ENCODE measurements at regions not wholly inside any gene's neighbourhood (a gene's known extent, or its start where the extent isn't known, plus 50 kb on each side); places are given as distances from the start of the nearest gene placed in this dataset.

DNA sequence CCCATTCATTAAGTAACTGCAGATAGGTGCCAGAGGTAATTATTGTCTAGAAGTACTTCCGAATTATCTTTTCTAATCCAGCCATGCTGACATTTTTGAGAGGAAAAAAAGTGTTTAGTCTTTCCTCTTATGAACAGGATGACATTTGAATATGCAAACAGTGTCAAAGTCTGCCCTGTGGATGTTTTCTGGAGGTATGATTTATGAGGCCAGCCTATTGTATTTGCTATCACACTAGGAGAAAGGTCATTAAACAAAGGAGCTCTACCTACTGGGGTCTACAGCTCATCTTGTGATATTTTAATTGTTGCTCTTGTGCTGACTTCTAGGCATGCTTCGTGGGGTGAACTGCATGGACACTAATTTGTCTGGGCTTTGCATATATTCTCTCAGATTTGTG, 559.7 kb upstream of the CAMK1G start:
- peaks cover 4% of the 10 kb centered on the region for H3K9me3 ChIP-seq (ENCODE audit: insufficient read depth, low read depth, low read length)
- FAIRE-seq (no peak), DNase-seq (ENCODE audit: low read depth) (no peak)
- H3K27ac Mint-ChIP-seq (ENCODE audit: unreplicated experiment) = no peak overlapping the region
- no peaks in the 10 kb centered on the region for H3K27me3 ChIP-seq (ENCODE audit: insufficient read depth, low read length)
- no peak overlapping the region for H3K4me2 ChIP-seq (ENCODE audit: low read length)
- TF ChIP-seq EZH2 (IDR thresholded peaks at IDR 0.05; ENCODE audit: insufficient read depth, low read length) = no peak
- TF ChIP-seq, protein P1, sequence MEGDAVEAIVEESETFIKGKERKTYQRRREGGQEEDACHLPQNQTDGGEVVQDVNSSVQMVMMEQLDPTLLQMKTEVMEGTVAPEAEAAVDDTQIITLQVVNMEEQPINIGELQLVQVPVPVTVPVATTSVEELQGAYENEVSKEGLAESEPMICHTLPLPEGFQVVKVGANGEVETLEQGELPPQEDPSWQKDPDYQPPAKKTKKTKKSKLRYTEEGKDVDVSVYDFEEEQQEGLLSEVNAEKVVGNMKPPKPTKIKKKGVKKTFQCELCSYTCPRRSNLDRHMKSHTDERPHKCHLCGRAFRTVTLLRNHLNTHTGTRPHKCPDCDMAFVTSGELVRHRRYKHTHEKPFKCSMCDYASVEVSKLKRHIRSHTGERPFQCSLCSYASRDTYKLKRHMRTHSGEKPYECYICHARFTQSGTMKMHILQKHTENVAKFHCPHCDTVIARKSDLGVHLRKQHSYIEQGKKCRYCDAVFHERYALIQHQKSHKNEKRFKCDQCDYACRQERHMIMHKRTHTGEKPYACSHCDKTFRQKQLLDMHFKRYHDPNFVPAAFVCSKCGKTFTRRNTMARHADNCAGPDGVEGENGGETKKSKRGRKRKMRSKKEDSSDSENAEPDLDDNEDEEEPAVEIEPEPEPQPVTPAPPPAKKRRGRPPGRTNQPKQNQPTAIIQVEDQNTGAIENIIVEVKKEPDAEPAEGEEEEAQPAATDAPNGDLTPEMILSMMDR (IDR thresholded peaks at IDR 0.05; ENCODE audit: insufficient read depth, low read depth, low read length) = no peak
- H3K36me3 Mint-ChIP-seq (ENCODE audit: low read depth, unreplicated experiment) = no peaks in the 10 kb centered on the region
- no peaks in the 10 kb centered on the region for H3K27me3 Mint-ChIP-seq (ENCODE audit: low read depth, unreplicated experiment)
- no peak overlapping the region for H2AFZ ChIP-seq (ENCODE audit: low read depth, low read length)
- no peaks in the 10 kb centered on the region for H3K4me1 Mint-ChIP-seq (ENCODE audit: low read depth, unreplicated experiment)
- no peaks in the 10 kb centered on the region for H3K36me3 ChIP-seq (ENCODE audit: insufficient read depth, low read length)
- H4K20me1 ChIP-seq (ENCODE audit: insufficient read depth, low read length) = no peaks in the 10 kb centered on the region
- H3K27ac ChIP-seq (ENCODE audit: low read depth, low read length) = no peak overlapping the region
- H3K4me3 ChIP-seq (ENCODE audit: insufficient read depth, low read depth, low read length) = no peak overlapping the region
- no peaks in the 10 kb centered on the region for H3K4me1 ChIP-seq (ENCODE audit: insufficient read depth, low read length)
- no peak overlapping the region for H3K9ac ChIP-seq (ENCODE audit: low read length)
- no peaks in the 10 kb centered on the region for H3K79me2 ChIP-seq (ENCODE audit: insufficient read depth, low read length)
- H3K4me3 Mint-ChIP-seq (ENCODE audit: unreplicated experiment) = no peak overlapping the region
- H3K9me3 Mint-ChIP-seq (ENCODE audit: unreplicated experiment) = peaks cover 13% of the 10 kb centered on the region

DNA sequence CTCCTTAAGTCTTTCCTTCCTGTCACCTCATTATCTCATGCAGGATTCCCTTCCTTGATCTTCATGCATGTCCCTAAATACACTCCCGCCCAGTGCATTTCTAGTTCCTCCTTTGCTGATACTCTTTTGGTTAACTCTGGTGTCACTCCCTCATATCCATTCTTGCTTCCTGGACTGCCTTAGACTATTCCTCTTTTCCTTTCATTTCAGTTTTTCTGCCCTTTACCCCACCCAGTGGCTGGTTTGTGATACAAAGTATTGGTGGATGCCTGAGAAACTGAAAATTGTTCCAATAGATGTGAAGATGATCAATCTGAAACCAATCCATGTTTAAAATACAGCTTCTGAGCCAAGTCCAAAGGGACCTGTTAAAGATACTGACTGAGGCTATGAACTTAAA, 553.8 kb upstream of the CAMK1G start:
- Histone ChIP-seq H3K27ac (ENCODE audit: low read depth, low read length) (no peak overlapping the region), H3K36me3 (ENCODE audit: insufficient read depth, low read length) (no peaks in the 10 kb centered on the region), H3K4me1 (ENCODE audit: insufficient read depth, low read length) (no peaks in the 10 kb centered on the region), H3K4me2 (ENCODE audit: low read length) (no peak overlapping the region), H3K9ac (ENCODE audit: low read length) (no peak overlapping the region), H3K79me2 (ENCODE audit: insufficient read depth, low read length) (no peaks in the 10 kb centered on the region), H3K27me3 (ENCODE audit: insufficient read depth, low read length) (no peaks in the 10 kb centered on the region), H2AFZ (ENCODE audit: low read depth, low read length) (no peak overlapping the region), H3K9me3 (ENCODE audit: insufficient read depth, low read depth, low read length) (no peaks in the 10 kb centered on the region), H4K20me1 (ENCODE audit: insufficient read depth, low read length) (no peaks in the 10 kb centered on the region), H3K4me3 (ENCODE audit: insufficient read depth, low read depth, low read length) (no peak overlapping the region)
- no peak for FAIRE-seq
- no peak for TF ChIP-seq EZH2 (IDR thresholded peaks at IDR 0.05; ENCODE audit: insufficient read depth, low read length)
- TF ChIP-seq, protein P1 (IDR thresholded peaks at IDR 0.05; ENCODE audit: insufficient read depth, low read depth, low read length) = no peak
- DNase-seq (ENCODE audit: low read depth) = no peak
- no peak overlapping the region for H3K4me3 Mint-ChIP-seq (ENCODE audit: unreplicated experiment)
- H3K4me1 Mint-ChIP-seq (ENCODE audit: low read depth, unreplicated experiment) = no peaks in the 10 kb centered on the region
- no peaks in the 10 kb centered on the region for H3K36me3 Mint-ChIP-seq (ENCODE audit: low read depth, unreplicated experiment)
- peaks cover 3% of the 10 kb centered on the region for H3K9me3 Mint-ChIP-seq (ENCODE audit: unreplicated experiment)
- H3K27me3 Mint-ChIP-seq (ENCODE audit: low read depth, unreplicated experiment) = peaks cover 2% of the 10 kb centered on the region
- no peak overlapping the region for H3K27ac Mint-ChIP-seq (ENCODE audit: unreplicated experiment)

DNA sequence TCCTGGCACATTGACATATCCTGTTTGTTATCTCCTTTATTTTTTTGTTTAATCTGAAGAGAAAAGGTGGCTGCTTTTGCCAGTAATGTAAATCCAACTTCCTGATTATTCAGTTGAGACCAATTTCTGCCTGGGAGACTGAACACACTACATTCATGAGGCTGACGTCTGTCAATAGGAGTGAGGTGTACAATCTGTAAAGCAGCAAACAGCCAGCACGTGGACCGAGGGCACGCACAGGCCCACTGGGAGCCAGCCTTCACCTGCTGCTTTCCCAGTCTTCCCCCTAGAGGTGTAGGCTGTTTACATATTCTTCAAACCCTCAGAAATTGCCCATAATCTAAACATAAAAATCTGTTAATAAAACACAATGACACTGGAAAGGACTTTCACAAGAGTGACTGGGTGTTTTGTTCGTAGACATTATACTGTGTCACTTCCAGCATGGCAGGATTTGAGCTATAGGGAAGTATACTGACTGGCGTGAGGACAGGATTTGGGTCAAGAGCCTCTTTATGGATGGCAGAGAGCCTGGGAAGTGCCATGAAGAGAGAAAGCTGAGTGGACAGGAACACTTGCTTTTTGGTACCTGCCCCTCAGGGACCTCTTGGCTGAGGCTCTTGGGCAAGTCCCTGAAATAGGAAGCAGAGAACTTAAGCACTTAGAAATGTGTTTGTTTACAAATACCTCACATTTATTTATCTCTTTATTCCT, 552.9 kb upstream of the CAMK1G start:
- H4K20me1 ChIP-seq (ENCODE audit: insufficient read depth, low read length) = no peaks in the 10 kb centered on the region
- H3K36me3 Mint-ChIP-seq (ENCODE audit: low read depth, unreplicated experiment) = no peaks in the 10 kb centered on the region
- H3K27me3 ChIP-seq (ENCODE audit: insufficient read depth, low read length) = no peaks in the 10 kb centered on the region
- no peaks in the 10 kb centered on the region for H3K79me2 ChIP-seq (ENCODE audit: insufficient read depth, low read length)
- H3K36me3 ChIP-seq (ENCODE audit: insufficient read depth, low read length) = no peaks in the 10 kb centered on the region
- H3K4me3 Mint-ChIP-seq (ENCODE audit: unreplicated experiment) = no peak overlapping the region
- peaks cover 2% of the 10 kb centered on the region for H3K27me3 Mint-ChIP-seq (ENCODE audit: low read depth, unreplicated experiment)
- no peak overlapping the region for H3K4me2 ChIP-seq (ENCODE audit: low read length)
- H3K4me3 ChIP-seq (ENCODE audit: insufficient read depth, low read depth, low read length) = no peak overlapping the region
- H3K27ac ChIP-seq (ENCODE audit: low read depth, low read length) = no peak overlapping the region
- no peaks in the 10 kb centered on the region for H3K9me3 ChIP-seq (ENCODE audit: insufficient read depth, low read depth, low read length)
- H3K4me1 Mint-ChIP-seq (ENCODE audit: low read depth, unreplicated experiment) = no peaks in the 10 kb centered on the region
- H3K9me3 Mint-ChIP-seq (ENCODE audit: unreplicated experiment) = peaks cover 3% of the 10 kb centered on the region
- FAIRE-seq (no peak), DNase-seq (ENCODE audit: low read depth) (no peak)
- no peaks in the 10 kb centered on the region for H3K4me1 ChIP-seq (ENCODE audit: insufficient read depth, low read length)
- H2AFZ ChIP-seq (ENCODE audit: low read depth, low read length) = no peak overlapping the region
- H3K27ac Mint-ChIP-seq (ENCODE audit: unreplicated experiment) = no peak overlapping the region
- H3K9ac ChIP-seq (ENCODE audit: low read length) = no peak overlapping the region
- TF ChIP-seq, protein P1 (IDR thresholded peaks at IDR 0.05; ENCODE audit: insufficient read depth, low read depth, low read length) = no peak
- no peak for TF ChIP-seq EZH2 (IDR thresholded peaks at IDR 0.05; ENCODE audit: insufficient read depth, low read length)
